T1000 (cell line): ENCODE measurements at regions not wholly inside any gene's neighbourhood (a gene's known extent, or its start where the extent isn't known, plus 50 kb on each side); places are given as distances from the start of the nearest gene placed in this dataset.

Experiments
- DNase-seq: peaks from one replicate; lab custom pipeline; 2025; ENCODE audit warnings: mixed read lengths; lab: John Stamatoyannopoulos, UW

DNA sequence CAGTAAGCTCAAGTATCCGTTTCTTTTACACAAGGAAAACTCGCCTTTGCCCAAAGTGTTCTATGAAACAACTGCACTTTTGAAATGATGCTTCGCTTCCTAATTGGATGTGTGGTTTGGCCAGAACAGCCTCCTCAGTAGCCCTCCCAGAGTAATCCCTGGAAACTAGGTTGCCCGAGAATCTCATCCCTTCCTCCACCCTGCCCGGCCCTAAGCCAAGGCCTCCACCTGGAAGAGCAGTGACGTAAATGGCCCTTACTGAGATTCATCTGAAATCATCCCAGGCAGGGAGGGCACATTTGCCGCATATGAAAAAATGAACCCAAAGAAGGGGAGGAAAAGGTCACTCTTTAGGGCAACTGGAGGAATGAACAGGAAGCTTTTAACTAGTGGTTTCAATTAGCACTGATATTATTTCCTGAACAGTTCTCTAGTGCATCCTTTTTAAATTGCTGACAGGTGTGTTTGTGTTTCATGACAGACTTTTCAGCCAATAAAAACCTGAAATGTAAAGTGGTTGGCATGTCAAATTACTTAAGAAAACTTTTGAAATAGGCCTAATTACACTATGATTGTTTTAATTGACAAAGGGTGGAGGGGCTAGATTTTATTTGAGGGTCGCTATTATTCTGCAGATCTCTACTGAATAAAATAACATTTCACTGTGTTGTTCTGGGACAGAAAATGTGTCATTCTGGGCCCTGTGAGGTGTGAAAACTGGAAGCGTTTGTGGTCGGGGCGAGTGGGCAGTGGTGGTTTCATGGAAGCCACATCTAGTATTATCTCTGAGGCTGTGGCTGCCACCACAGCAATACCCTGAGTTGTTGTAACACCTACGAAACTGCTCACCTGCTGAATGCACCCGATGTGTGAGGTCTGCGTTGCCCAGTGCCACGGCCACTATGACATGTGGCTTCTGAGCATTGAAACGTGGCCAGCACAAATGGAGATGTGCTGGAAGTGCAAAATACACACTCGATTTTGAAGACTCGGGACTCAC, 112.1 kb downstream of the ZIC5 start:
- DNase-seq, result no peak

DNA sequence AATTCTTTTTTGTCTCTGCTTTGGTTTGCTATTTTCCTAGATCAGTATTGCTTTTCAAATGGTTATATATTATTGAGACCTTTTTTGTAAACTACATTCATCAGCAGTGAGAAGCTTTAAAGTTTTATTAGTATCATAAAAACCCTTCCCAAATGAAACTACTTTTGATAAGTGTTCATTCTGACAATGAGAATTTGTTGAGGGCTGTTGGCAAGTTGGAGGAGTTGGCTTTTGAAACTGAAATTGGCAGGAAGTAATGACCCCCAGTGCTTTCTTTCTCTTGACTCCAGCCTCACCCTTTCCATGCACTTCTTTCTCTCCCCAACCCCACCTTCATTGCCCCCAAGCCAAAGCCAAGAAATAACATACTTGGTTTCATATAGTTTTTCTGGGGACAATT, 113.8 kb downstream of the ZIC5 start:
- no peak for DNase-seq

GRCh38 chr13:99855526-99856420, 115.8 kb downstream of the ZIC5 start:
- no peak for DNase-seq

- DNase-seq, result no peak
These were observed 117.2 kb downstream of the ZIC5 start for GRCh38 chr13:99854366-99854765.

DNA sequence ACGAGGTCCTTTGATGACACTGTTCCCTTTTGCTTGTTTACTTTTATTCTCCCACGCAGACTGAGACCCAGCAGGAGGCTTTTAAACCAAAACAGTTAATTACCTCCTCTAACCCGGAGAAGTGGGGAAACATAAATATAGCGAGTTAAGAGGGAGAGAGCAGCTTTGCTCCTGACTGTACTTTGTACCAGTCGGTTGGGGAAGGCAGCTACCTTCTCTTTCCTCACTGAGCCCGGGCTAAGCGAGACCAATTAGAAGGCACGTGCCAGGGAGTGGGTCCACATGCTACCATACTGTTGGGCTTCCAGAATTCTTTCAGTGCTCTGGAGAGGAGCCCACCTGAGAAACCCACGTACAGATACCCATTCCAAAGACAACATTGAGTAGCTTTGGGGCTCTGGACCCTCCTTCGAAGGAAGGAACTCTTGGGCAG, 124.2 kb downstream of the ZIC5 start:
- no peak for DNase-seq

DNA sequence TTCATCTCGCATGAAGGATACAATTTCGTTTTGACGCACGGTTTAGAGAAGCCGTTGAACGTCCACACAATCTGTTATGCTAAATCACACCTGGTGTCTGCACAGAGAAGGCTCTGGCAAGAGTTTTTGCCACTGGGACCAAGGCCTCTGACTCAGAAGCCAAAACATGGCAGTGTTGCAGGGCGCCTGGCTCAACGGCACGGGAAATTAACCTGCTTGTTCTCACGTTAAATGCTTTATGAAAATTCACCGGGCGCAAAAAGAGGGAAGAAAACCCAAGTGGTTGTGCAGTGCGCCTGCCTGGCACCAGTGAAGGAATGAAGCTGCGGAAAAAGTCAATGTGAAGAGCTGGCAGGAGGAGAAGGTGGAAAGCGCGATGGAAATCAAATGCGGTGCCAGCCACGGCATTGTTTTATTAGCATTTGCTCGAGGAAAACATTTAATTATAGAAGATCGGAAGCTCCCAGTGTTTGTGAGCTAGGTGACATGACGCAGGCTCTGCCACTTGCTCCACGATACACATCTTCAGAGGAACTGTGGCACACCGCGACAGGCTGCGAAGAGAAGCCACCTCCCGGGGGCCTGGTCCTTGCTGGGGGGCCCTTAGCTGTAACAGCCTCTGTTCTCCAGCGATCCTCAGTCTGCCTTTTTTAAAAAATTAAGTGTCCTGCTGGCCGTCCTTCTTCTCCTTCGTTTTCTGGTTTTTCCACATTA, 126.2 kb downstream of the ZIC5 start:
- DNase-seq, result no peak

GRCh38 chr13:99844421-99844820, 127.1 kb downstream of the ZIC5 start:
- DNase-seq, result no peak

GRCh38 chr13:99843872-99844271, 127.7 kb downstream of the ZIC5 start:
- DNase-seq, result no peak

DNA sequence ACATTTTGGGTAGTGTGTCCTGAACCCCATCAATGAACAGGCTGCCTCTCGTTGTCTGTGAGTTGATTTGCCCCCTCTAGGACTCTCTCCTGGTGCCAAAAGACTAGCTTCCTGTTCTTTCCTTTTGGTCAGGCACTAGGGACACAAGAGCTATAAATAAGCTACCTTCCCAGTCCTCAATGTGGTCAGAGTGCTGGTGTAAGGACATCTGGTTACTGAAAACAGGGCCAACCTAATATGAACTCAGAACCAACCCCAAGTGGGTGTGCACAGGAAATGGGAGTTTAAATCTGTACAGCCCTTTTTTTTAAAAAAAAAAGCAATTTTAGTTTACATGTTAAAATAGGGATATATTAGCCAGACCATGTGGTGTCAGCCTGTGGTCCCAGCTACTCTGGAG, 129.2 kb downstream of the ZIC5 start:
- no peak for DNase-seq

GRCh38 chr13:99836291-99836690, 135.3 kb downstream of the ZIC5 start:
- DNase-seq, result no peak

GRCh38 chr13:99835442-99835841, 136.1 kb downstream of the ZIC5 start:
- no peak for DNase-seq

DNA sequence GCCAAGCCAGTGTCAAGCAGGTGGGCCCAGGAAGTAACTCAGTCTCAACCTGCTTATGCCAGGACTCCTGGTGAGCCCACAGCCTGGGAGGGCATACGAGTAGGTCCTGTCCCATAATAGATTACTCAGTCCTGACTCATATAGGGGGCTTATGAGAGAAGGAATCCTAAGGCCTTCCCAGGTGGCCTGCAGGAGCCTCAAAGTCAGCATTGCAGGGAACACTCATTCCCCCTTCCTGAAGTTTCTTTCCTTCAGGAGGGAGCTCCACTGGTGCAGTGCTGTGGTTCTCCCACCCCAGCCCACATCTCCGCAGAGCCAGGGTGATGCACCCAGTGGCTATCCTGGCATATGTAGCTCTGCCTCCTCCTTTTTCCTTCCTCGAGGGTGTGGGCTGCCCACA, 137.3 kb downstream of the ZIC5 start:
- DNase-seq, result no peak

DNA sequence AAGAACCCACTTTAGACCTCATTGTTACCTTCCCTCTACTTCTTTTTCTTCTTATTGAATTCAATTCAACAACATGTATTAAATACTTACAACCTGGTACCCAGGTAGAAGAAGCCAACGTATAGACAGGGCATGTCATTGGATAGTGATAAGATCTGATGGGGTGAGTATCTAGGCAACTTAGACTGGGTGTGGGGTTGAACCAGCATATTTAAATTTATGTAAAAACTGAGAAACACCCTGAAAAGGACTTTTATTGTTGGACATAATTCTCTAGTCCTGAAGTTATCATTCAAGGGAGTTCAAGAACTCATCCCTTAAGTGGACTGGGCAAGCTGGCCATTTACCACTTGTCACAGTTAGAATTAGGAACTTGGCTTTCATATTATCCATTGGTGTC, 139.2 kb downstream of the ZIC5 start:
- DNase-seq, result no peak

DNA sequence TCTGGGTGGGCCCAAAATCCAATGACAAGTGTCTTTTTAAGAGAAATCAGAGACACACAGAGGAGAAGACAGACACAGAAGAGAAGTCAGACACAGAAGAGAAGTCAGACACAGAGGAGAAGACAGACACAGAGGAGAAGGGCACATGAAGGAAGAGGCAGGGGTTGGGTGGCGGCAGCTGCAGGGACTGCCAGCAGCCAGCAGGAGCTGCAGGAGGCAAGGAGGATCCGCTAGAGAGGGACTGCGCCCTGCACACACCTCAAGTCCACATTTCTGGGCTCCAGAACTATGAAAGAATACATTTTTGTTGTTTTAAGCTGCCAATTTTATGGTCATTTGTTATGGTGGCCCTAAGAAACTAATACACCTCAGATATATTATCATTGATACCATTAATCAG, 140.6 kb downstream of the ZIC5 start:
- no peak for DNase-seq

DNA sequence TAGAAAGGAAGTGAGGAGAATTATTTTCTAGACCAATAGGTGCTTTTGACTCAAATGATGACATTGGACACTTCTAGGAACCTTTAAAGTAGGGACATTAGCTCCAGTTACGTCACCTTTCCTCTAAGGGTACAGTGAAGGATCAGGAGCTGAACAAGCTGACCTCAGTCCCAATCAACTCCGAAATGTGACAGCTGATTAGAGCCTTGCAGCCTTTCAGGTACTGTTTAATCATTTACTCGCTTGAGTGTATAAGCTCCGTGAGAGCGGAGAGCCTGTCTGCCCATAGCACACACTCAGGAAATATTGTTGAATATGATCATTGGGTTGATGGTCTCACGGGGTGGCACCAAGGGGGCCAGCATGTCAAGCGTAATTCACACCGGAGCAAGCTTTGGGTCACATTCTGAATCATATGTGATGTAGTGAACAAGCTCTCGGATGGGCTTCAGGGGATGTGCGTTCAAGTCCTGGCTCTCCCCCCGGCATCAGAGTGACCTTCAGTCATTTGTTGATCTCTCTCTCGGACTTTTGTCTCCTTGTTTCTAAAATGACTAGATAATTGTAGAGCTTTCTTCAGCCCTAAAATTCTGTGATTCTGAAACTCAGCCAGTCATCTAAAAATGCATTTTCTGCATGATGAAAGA, 141.9 kb downstream of the ZIC5 start:
- DNase-seq, result no peak

GRCh38 chr13:99829161-99829560, 142.4 kb downstream of the ZIC5 start:
- DNase-seq, result no peak

DNA sequence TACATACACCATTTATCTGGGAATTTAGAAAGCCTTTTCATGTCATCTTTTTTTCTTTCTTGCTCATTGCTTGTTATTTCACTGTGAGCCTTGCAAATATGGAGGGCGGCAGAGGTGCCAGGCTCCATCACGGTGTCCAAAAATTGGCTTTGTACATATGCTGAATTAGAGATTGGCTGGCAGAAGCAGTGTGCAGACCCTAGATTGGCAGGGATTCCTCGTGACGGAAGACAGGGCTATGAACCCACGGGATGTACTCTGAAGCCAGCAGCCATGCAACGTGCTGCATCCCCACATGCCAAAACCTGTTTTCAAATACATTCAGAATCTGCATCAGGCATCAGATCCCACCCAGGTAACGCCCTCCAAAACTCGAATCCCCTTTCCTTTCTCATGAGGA, 142.8 kb downstream of the ZIC5 start:
- DNase-seq, result no peak

GRCh38 chr13:99828123-99828522, 143.4 kb downstream of the ZIC5 start:
- DNase-seq, result no peak

DNA sequence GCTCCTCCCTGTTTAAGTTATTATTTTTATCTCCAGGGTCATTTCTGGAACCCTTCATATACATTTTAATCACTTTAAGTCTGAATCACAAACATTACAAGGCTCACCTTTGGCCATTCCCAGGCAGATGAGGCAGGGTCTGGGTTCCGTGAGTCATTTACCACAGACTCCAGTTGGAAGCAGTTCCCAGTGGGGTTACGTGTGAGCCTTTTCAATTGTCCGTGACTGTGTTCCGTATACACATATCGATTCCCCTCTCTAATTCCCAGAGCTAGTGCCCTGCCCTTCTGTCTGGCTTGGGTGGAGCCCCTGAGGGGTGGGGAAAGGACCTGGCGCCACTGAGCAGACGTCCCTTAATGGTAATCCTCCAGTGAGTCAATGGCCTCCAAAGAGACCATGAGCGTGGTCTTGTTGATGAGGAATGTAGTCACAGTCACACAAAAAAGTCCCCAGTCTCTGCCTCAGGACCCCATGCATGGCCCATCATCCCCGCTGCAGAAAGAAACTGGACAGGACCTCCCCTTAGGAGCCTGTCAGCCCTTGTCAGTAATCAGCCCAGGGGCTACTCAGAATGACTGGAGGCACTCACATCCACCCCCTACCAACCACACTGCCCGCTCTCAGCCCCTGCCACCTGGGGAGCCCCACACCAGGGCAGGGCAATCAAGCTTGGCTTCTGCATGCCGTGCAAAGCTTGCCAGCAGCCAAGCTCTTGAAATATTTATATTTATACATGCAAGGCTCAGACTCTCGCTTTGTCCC, 144.4 kb downstream of the ZIC5 start:
- peak; percentile 12 for DNase-seq

DNA sequence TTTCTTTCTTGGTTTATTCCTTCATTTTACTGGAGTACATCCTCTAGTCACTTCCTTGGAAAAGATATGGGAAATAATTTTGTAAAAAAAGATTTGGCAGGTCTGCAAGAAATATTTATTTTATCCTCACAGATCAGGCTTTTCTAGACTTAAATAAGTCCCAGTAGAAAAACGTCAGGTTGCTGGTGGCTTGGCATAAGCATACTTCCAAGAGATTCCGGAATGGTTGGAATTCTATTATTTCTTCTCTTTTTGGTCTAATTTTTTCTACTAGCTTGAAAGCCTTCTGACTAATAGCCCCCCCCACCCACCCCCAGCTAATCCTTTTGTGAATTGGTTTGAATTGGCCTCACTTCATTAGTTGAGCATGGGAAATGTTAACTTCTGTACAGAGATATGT, 147.6 kb downstream of the ZIC5 start:
- no peak for DNase-seq

DNA sequence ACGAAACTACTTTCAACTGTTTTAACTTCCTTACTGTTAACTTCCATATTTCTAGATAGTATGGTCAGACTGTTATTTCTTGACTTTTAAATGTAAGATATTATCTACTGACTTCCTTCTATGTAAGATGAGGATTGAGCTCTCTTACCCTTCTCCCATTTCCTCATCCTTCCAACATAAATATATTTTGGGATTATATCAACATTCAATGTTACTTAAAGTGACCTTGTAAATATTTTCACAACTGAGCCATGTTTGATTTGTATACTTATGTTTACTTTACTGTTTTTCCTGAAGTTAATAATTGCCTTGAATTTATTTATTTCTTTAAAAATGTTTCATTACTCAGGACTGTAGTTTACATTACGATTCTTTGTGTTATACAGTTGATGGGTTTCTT, 148.7 kb downstream of the ZIC5 start:
- no peak for DNase-seq
